PFSK-1 (cell line): ENCODE measurements at regions not wholly inside any gene's neighbourhood (a gene's known extent, or its start where the extent isn't known, plus 50 kb on each side); places are given as distances from the start of the nearest gene placed in this dataset.

ENCODE experiments used
- FOXP2 ChIP-seq: optimal IDR thresholded peaks from 2 replicates; pipeline ENCODE3; 2011; ENCODE audit warnings: borderline replicate concordance, control low read depth, inconsistent platforms; ENCODE audit not compliant: insufficient read depth; ENCODE audit errors: extremely low read length, extremely low read depth
- POLR2AphosphoS5 ChIP-seq: IDR thresholded peaks from 2 replicates; pipeline ENCODE4 v1.6.1; 2012; ENCODE audit warnings: low read depth, mild to moderate bottlenecking, control low read depth, low read length, moderate library complexity
- REST ChIP-seq, 2 experiments: IDR thresholded peaks; 2 replicates each; pipeline versions ENCODE4 v1.6.1 to v1.8.0; 2011 to 2012; ENCODE audit warnings: low read depth in 2 of 2, low read length in 2 of 2, control low read depth in 1 of 2, inconsistent platforms in 1 of 2, mild to moderate bottlenecking in 1 of 2, moderate library complexity in 1 of 2; ENCODE audit not compliant: insufficient read depth in 1 of 2
- SIN3A ChIP-seq: IDR thresholded peaks from 2 replicates; pipeline ENCODE4 v1.6.1; 2012; ENCODE audit warnings: mild to moderate bottlenecking, low read length, moderate library complexity, borderline replicate concordance; ENCODE audit not compliant: insufficient read depth
- TAF1 ChIP-seq: IDR thresholded peaks from 2 replicates; pipeline ENCODE4 v1.6.1; 2012; ENCODE audit warnings: low read length, control low read depth, borderline replicate concordance; ENCODE audit not compliant: insufficient read depth

GRCh38 chr2:2542316-2542715 lies 211.2 kb upstream of the MYT1L start:
- no peak for TF ChIP-seq SIN3A

GRCh38 chr2:2540406-2540805 lies 209.3 kb upstream of the MYT1L start:
- TF ChIP-seq FOXP2 (no peak), REST (IDR thresholded peaks at IDR 0.05; ENCODE audit: insufficient read depth in 1 of 2, low read depth in 2 of 2, low read length in 2 of 2) (no peak), POLR2AphosphoS5 (no peak), SIN3A (no peak)

- no peak for TF ChIP-seq REST (IDR thresholded peaks at IDR 0.05; ENCODE audit: insufficient read depth in 1 of 2, low read depth in 2 of 2, low read length in 2 of 2)
- TF ChIP-seq POLR2AphosphoS5: no peak
- TF ChIP-seq TAF1: no peak
- TF ChIP-seq FOXP2: no peak
- no peak for TF ChIP-seq SIN3A
These were observed 205.5 kb upstream of the MYT1L start for GRCh38 chr2:2536416-2537056.

- TF ChIP-seq FOXP2 (no peak), POLR2AphosphoS5 (no peak), SIN3A (no peak), TAF1 (no peak), REST (IDR thresholded peaks at IDR 0.05; ENCODE audit: insufficient read depth in 1 of 2, low read depth in 2 of 2, low read length in 2 of 2) (no peak)
These were observed 199.3 kb upstream of the MYT1L start for GRCh38 chr2:2530334-2530733.

GRCh38 chr2:2528846-2529245 lies 197.8 kb upstream of the MYT1L start:
- no peak for TF ChIP-seq SIN3A
- no peak for TF ChIP-seq POLR2AphosphoS5
- no peak for TF ChIP-seq TAF1
- TF ChIP-seq REST (IDR thresholded peaks at IDR 0.05; ENCODE audit: insufficient read depth in 1 of 2, low read depth in 2 of 2, low read length in 2 of 2): no peak
- TF ChIP-seq FOXP2: no peak
